Caco-2 (cell line): ENCODE measurements at regions not wholly inside any gene's neighbourhood (a gene's known extent, or its start where the extent isn't known, plus 50 kb on each side); places are given as distances from the start of the nearest gene placed in this dataset.

Source experiments
- BruUV-seq: library from RNA; stranded (reverse); fragments of 400-500 nt; replicated peaks from 2 replicates; lab custom pipeline; 2021; lab: Mats Ljungman, UMichigan
- CTCF ChIA-PET: fragments of 300-600 bp; sonication (Branson Sonifier 250); formaldehyde crosslinking; loops from one replicate; lab custom pipeline; 2022; ENCODE audit warnings: antibody characterized with exemption; lab: Charles Lee
- POLR2A ChIA-PET: fragments of 300-600 bp; sonication (Branson Sonifier 250); formaldehyde crosslinking; loops from one replicate; lab custom pipeline; 2022; ENCODE audit warnings: antibody characterized with exemption; lab: Charles Lee
- DNase-seq, 2 experiments: peaks; one replicate each; pipeline versions ENCODE4 v3.0.0 to v3.0.0-alpha.2; 2020 to 2022
- H3K27me3 ChIP-seq: replicated peaks from 2 replicates; pipeline ENCODE4 v1.6.0; 2011; ENCODE audit warnings: low read length; ENCODE audit not compliant: control insufficient read depth, insufficient read depth
- H3K36me3 ChIP-seq: 2 replicates; pipeline ENCODE4 v1.5.1; 2011; ENCODE audit warnings: low read length; ENCODE audit not compliant: control insufficient read depth, insufficient read depth
- H3K4me1 ChIP-seq: fragments of 250-450 bp; sonication (Bioruptor Pico); 2 replicates; pipeline ENCODE4 v1.5.1; 2020; ENCODE audit warnings: mild to moderate bottlenecking
- H3K4me3 ChIP-seq: 2 replicates; pipeline ENCODE4 v1.5.1; 2011; ENCODE audit warnings: low read depth, mild to moderate bottlenecking, control low read depth, low read length
- H3K9me3 ChIP-seq: fragments of 250-450 bp; sonication (Bioruptor Pico); 2 replicates; pipeline ENCODE4 v1.5.1; 2020; ENCODE audit warnings: mild to moderate bottlenecking, moderate library complexity
- H3K27ac Mint-ChIP-seq: one replicate; pipeline ENCODE4 v1.8.0; 2022; ENCODE audit warnings: mixed read lengths; ENCODE audit not compliant: unreplicated experiment
- H3K27me3 Mint-ChIP-seq: one replicate; pipeline ENCODE4 v1.8.0; 2022; ENCODE audit warnings: mixed read lengths; ENCODE audit not compliant: insufficient read depth, unreplicated experiment
- H3K36me3 Mint-ChIP-seq: one replicate; pipeline ENCODE4 v1.8.0; 2022; ENCODE audit warnings: mild to moderate bottlenecking, mixed read lengths; ENCODE audit not compliant: insufficient read depth, unreplicated experiment
- H3K4me1 Mint-ChIP-seq: one replicate; pipeline ENCODE4 v1.8.0; 2022; ENCODE audit warnings: low read depth, mixed read lengths; ENCODE audit not compliant: unreplicated experiment
- H3K4me3 Mint-ChIP-seq: one replicate; pipeline ENCODE4 v1.8.0; 2022; ENCODE audit warnings: mild to moderate bottlenecking, moderate library complexity, mixed read lengths; ENCODE audit not compliant: unreplicated experiment
- H3K9me3 Mint-ChIP-seq: one replicate; pipeline ENCODE4 v1.8.0; 2022; ENCODE audit warnings: mixed read lengths; ENCODE audit not compliant: unreplicated experiment
- CTCF ChIP-seq, 2 experiments: fragments of 200-600 bp in 1 of 2; IDR thresholded peaks; 1 replicate in 1 of 2; 2 replicates in 1 of 2; pipeline versions ENCODE4 v1.5.1 to v1.8.0; 2011 to 2022; ENCODE audit warnings: antibody characterized with exemption in 1 of 2, control low read depth in 1 of 2, inconsistent platforms in 1 of 2, low read depth in 1 of 2, low read length in 1 of 2, mild to moderate bottlenecking in 1 of 2, moderate library complexity in 1 of 2; ENCODE audit not compliant: insufficient read depth in 1 of 2, severe bottlenecking in 1 of 2, unreplicated experiment in 1 of 2
- intact Hi-C: fragments of 100-400 bp; cut with micrococcal nuclease; formaldehyde crosslinking; loops from one replicate; pipeline ENCODE4 v1.10.0; 2022; ENCODE audit not compliant: unreplicated experiment

GRCh38 chr4:53658029-53658428 lies 66.7 kb upstream of the LNX1 start:
- CTCF ChIA-PET: no interaction called here
- no peak for TF ChIP-seq CTCF (IDR thresholded peaks at IDR 0.05; ENCODE audit: insufficient read depth in 1 of 2, low read depth in 1 of 2, low read length in 1 of 2, severe bottlenecking in 1 of 2, unreplicated experiment in 1 of 2)
- Histone ChIP-seq H3K4me1 (no peaks in the 10 kb centered on the region), H3K27me3 (no peaks in the 10 kb centered on the region), H3K9me3 (no peaks in the 10 kb centered on the region), H3K4me3 (no peak overlapping the region), H3K36me3 (no peaks in the 10 kb centered on the region)
- peaks cover 15% of the 10 kb centered on the region for H3K9me3 Mint-ChIP-seq
- no peak for DNase-seq
- BruUV-seq: no TSS peak
- H3K4me3 Mint-ChIP-seq: no peak overlapping the region
- H3K36me3 Mint-ChIP-seq: no peaks in the 10 kb centered on the region
- no peaks in the 10 kb centered on the region for H3K27me3 Mint-ChIP-seq
- intact Hi-C loops: loop anchor here (5.0 kb wide), 1 partner anchor 559 kb away; no protein-coding TSS in a partner anchor
- H3K27ac Mint-ChIP-seq: no peak overlapping the region
- H3K4me1 Mint-ChIP-seq: peaks cover 11% of the 10 kb centered on the region
- POLR2A ChIA-PET: no interaction called here

- Mint-ChIP-seq H3K4me1 (peaks cover 18% of the 10 kb centered on the region), H3K27me3 (no peaks in the 10 kb centered on the region), H3K4me3 (no peak overlapping the region), H3K9me3 (peaks cover 15% of the 10 kb centered on the region), H3K36me3 (no peaks in the 10 kb centered on the region), H3K27ac (no peak overlapping the region)
- POLR2A ChIA-PET: interaction anchor here (0.6 kb wide), 1 partner anchor 12 kb away, joined by 3 read pairs; no protein-coding TSS in a partner anchor
- CTCF ChIA-PET: no interaction called here
- DNase-seq: no peak
- Histone ChIP-seq H3K9me3 (no peaks in the 10 kb centered on the region), H3K36me3 (no peaks in the 10 kb centered on the region), H3K4me3 (no peak overlapping the region), H3K4me1 (0 out of 2 replicates have a peak, but pooled peaks cover under 1% of the 10 kb centered on the region), H3K27me3 (no peaks in the 10 kb centered on the region)
- no TSS peak for BruUV-seq
- TF ChIP-seq CTCF (IDR thresholded peaks at IDR 0.05; ENCODE audit: insufficient read depth in 1 of 2, low read depth in 1 of 2, low read length in 1 of 2, severe bottlenecking in 1 of 2, unreplicated experiment in 1 of 2): peak in 1 of 2 experiments; percentile 21
- intact Hi-C loops: loop anchor here (5.0 kb wide), 1 partner anchor 561 kb away; no protein-coding TSS in a partner anchor
Measured at GRCh38 chr4:53656421-53656981, 65.2 kb upstream of the LNX1 start.

- no peaks in the 10 kb centered on the region for H3K36me3 Mint-ChIP-seq
- Histone ChIP-seq H3K4me1 (0 out of 2 replicates have a peak, but pooled peaks cover 5% of the 10 kb centered on the region), H3K4me3 (no peak overlapping the region), H3K36me3 (no peaks in the 10 kb centered on the region), H3K9me3 (no peaks in the 10 kb centered on the region), H3K27me3 (no peaks in the 10 kb centered on the region)
- no peak for TF ChIP-seq CTCF (IDR thresholded peaks at IDR 0.05; ENCODE audit: insufficient read depth in 1 of 2, low read depth in 1 of 2, low read length in 1 of 2, severe bottlenecking in 1 of 2, unreplicated experiment in 1 of 2)
- no peaks in the 10 kb centered on the region for H3K27me3 Mint-ChIP-seq
- BruUV-seq: no TSS peak
- no peak for DNase-seq
- H3K4me3 Mint-ChIP-seq: no peak overlapping the region
- peaks cover 15% of the 10 kb centered on the region for H3K9me3 Mint-ChIP-seq
- H3K27ac Mint-ChIP-seq: no peak overlapping the region
- POLR2A ChIA-PET: no interaction called here
- CTCF ChIA-PET: no interaction called here
- H3K4me1 Mint-ChIP-seq: peaks cover 18% of the 10 kb centered on the region
- intact Hi-C loops: loop anchor here (5.0 kb wide), 1 partner anchor 37 kb away; no protein-coding TSS in a partner anchor
Measured at GRCh38 chr4:53654300-53654758, 63.0 kb upstream of the LNX1 start.
